ENCODE measurements at regions not wholly inside any gene's neighbourhood (a gene's known extent, or its start where the extent isn't known, plus 50 kb on each side); places are given as distances from the start of the nearest gene placed in this dataset.

DNA sequence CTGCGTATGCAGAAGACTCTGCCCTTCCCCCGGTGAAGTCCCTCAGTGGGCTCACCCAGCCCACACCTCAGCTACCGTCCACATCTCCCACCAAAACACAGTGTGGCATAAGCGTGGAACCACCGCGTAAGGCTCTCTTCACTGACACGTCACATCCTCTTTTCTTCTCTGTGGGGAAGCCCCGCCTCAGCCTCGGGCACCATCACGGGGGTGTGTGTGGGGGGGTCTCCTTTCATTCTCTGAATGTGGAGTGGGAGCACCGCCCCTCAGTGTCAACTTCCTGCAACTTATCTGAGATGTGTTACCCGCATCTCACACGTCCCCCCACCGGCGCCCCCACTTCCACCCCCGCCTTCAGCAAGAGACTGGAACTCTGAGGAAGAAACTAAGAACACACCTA lies 388.4 kb upstream of the JARID2 start:
- TF ChIP-seq, protein P1, sequence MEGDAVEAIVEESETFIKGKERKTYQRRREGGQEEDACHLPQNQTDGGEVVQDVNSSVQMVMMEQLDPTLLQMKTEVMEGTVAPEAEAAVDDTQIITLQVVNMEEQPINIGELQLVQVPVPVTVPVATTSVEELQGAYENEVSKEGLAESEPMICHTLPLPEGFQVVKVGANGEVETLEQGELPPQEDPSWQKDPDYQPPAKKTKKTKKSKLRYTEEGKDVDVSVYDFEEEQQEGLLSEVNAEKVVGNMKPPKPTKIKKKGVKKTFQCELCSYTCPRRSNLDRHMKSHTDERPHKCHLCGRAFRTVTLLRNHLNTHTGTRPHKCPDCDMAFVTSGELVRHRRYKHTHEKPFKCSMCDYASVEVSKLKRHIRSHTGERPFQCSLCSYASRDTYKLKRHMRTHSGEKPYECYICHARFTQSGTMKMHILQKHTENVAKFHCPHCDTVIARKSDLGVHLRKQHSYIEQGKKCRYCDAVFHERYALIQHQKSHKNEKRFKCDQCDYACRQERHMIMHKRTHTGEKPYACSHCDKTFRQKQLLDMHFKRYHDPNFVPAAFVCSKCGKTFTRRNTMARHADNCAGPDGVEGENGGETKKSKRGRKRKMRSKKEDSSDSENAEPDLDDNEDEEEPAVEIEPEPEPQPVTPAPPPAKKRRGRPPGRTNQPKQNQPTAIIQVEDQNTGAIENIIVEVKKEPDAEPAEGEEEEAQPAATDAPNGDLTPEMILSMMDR (conservative IDR thresholded peaks at IDR 0.05) = no peak
- no peak for TF ChIP-seq EZH2 (IDR thresholded peaks at IDR 0.05; ENCODE audit: low read depth)
